LNCaP clone FGC (cell line): ENCODE measurements at regions not wholly inside any gene's neighbourhood (a gene's known extent, or its start where the extent isn't known, plus 50 kb on each side); places are given as distances from the start of the nearest gene placed in this dataset.
"Not testable (repeated sequence)": the region's sequence is repeated elsewhere in the genome, so short reads cannot be mapped to it uniquely, and the experiment has no call there.

Experiments
- DNase-seq: peaks from one replicate; pipeline ENCODE4 v3.0.0-alpha.2; 2011; ENCODE audit warnings: low read depth
- H3K4me3 ChIP-seq: 2 replicates; pipeline ENCODE4 v1.5.1; 2011; ENCODE audit warnings: mild to moderate bottlenecking, low read depth, low read length, control low read depth
- TF ChIP-seq, protein P1 (sequence below): IDR thresholded peaks from 2 replicates; pipeline ENCODE4 v1.5.1; 2012; ENCODE audit warnings: mild to moderate bottlenecking; ENCODE audit not compliant: control insufficient read depth, insufficient read depth; ENCODE audit errors: extremely low read depth

DNA sequence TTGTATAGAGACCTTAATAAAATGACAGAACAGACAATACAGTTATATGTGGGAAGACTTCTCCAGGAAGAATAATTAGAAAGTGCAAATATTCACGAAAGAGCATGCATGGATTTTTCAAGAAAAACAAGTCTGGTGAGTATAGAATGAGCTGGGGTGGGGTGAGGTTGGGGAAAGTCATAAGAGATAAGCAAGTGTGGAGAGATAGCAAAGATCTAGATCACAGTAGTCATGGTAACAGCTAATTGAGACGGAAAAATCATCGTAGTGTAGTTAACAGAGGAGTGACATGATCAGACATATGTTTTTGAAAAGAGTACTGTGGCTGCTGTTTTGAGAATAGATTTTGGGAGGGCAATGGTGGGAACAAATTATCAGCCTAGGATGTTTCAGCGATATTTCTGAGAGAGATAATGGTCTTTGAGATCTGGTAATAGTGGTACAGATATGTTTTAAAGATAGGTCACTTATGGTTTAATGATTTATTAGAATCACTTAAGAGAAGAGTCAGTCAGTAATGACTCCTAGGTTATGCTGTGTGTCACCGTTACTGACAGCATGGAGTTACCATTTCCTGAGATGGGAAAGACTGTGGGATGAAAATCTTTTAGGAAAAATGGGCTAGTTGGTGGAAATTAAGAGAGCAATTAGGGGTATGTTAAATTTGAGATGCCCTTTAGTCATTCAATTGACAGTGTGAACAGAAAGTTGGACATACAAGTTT is 248.5 kb upstream of the SLC8A1 start:
- no peak for DNase-seq
- H3K4me3 ChIP-seq: no peak overlapping the region
- TF ChIP-seq, protein P1, sequence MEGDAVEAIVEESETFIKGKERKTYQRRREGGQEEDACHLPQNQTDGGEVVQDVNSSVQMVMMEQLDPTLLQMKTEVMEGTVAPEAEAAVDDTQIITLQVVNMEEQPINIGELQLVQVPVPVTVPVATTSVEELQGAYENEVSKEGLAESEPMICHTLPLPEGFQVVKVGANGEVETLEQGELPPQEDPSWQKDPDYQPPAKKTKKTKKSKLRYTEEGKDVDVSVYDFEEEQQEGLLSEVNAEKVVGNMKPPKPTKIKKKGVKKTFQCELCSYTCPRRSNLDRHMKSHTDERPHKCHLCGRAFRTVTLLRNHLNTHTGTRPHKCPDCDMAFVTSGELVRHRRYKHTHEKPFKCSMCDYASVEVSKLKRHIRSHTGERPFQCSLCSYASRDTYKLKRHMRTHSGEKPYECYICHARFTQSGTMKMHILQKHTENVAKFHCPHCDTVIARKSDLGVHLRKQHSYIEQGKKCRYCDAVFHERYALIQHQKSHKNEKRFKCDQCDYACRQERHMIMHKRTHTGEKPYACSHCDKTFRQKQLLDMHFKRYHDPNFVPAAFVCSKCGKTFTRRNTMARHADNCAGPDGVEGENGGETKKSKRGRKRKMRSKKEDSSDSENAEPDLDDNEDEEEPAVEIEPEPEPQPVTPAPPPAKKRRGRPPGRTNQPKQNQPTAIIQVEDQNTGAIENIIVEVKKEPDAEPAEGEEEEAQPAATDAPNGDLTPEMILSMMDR: no peak

DNA sequence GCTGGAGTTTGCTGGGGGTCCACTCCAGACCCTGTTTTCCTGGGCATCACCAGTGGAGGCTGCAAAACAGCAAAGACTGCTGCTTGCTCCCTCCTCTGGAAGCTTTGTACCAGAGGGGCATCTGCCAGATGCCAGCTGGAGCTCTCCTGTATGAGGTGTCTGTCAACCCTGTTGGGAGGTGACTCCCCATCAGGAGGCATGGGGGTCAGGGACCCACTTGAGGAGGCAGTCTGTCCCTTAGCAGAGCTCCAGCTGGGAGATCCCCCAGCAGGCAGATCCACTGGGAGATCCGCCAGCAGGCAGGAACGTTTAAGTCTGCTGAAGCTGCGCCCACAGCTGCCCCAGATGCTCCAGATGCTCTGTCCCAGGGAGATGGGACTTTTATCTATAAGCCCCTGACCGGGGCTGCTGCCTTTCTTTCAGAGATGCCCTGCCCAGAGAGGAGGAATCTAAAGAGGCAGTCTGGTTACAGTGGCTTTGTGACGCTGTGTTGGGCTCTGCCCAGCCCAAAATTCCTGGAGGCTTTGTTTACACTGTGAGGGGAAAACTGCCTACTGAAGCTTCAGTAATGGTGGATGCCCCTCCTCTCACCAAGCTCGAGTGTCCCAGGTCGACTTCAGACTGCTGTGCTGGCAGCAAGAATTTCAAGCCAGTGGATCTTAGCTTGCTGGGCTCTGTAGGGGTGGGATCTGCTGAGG is 260.5 kb upstream of the SLC8A1 start:
- not testable (repeated sequence) for H3K4me3 ChIP-seq, DNase-seq

DNA sequence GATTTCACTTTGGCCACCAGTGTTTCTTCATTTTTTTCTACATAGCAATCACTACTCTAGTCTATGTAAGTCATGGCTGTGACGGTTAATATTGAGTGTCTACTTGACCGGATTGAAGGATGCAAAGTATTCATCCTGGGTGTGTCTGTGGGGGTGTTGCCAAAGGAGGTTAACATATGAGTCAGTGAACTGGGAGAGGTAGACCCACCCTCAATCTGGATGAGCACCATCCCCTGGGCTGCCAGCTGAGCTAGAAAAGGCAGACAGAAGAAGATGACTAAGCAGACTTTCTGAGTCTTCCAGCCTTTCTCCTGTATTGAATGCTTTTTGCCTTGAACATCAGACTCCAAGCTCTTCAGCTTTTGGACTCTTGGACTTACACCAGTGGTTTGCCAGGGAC is 265.0 kb upstream of the SLC8A1 start:
- no peak overlapping the region for H3K4me3 ChIP-seq
- TF ChIP-seq, protein P1: no peak
- DNase-seq: no peak

DNA sequence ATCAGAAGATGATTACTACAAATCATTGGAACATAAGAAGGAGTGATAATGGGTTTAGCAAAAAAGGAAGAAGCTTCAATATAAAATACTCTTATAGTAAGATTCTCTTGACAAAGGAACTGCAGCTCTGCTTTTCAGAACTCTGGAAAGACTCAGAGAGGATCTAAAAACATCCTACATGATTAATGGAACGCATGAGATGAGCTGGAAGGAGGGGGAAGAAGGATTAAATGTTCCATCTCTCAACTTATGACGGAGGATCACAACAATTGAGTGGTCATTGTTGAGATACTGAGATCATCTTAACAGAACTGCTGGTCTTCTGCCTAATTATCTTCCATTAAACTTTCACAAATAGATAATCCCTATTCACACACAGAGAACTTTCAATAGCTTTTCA is 267.5 kb upstream of the SLC8A1 start:
- DNase-seq: no peak
- no peak overlapping the region for H3K4me3 ChIP-seq
- TF ChIP-seq, protein P1: no peak

DNA sequence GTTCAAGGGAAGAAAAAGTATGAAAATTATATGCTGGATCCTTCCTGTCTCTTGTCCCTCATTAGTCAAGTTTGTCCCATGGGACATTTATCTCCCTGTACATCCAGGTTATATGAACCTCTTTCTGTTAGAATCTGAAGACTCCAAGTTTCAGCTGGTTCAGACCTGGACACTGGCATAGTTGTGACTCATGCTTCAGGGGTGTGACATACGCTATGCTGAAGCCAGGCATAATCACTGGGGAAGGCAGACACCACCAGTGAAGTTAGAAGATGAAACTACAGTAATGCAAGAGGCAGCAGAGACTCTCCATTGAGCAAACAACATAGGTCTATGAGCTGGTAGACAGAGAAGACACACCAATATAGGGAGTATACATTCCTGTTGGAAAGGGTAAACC is 269.7 kb upstream of the SLC8A1 start:
- DNase-seq: no peak

DNA sequence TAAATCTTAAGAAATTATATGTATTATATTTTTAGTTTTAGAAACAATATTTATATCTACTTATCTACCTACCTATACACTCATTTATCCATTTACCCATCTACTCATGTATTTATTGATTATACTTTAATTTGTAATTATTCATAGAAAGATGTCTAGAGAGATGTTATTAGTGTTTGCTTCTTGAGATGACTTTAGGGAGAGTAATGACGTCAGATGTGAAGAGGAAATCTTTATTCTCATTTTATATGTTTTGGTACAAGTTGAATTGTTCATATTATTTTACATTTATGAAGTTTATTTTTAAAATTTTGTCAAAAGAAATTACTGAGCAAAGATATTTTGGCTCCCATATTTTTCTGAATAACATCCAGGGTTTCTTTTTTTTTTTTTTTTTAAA is 271.3 kb upstream of the SLC8A1 start:
- H3K4me3 ChIP-seq: no peak overlapping the region
- DNase-seq: no peak
- TF ChIP-seq, protein P1: no peak

More for the DNA sequence above, 269.7 kb upstream of the SLC8A1 start:
- H3K4me3 ChIP-seq: no peak overlapping the region
- TF ChIP-seq, protein P1: no peak

DNA sequence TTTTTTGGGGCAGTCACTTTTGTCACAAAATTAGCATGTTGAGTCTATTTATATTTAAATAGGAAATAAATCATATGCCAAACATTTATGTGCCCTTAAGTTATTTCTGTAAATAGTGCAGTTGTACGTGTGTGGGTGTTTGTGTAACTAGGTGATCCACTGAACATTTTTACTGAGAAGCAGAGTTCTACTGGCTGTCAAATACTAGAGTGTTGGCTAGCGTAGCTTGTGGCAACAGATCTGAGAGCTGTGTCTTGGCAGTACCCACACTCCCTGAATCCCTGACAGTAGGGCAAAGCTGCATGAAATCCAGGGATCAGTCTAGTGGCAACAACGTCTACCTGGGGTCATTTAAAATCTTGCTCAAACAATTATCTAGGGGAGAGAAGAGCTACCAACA is 273.1 kb upstream of the SLC8A1 start:
- H3K4me3 ChIP-seq: no peak overlapping the region
- TF ChIP-seq, protein P1: no peak
- DNase-seq: no peak
